Hematopoietic multipotent progenitor cell treated with erythropoietin and hydrocortisone succinate and interleukin-3 and kit ligand, for 17 days (in vitro differentiated cells): ENCODE measurements at regions not wholly inside any gene's neighbourhood (a gene's known extent, or its start where the extent isn't known, plus 50 kb on each side); places are given as distances from the start of the nearest gene placed in this dataset.
"Not testable (repeated sequence)": the region's sequence is repeated elsewhere in the genome, so short reads cannot be mapped to it uniquely, and the experiment has no call there.

Experiments used
- DNase-seq: peaks from one replicate; pipeline ENCODE4 v3.0.0-alpha.2; 2015; ENCODE audit warnings: low spot score

DNA sequence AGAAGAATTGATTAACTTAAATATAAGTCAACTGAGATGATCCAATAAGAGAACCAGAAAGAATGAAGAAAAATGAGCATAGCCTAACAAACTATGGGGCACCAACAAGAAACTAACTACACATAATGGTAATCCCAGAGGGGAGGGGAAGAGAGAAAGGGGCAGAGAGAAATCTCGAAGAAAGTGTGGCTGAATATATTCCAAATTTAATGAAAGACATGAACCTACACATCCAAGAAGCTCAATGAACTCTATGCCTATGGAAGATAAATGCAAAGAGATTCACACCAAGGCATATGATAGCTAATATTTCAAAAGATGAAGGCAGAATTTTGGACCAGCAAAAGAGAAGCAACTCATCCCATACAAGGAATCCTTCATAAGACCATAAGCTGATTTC lies 649.2 kb downstream of the ZEB2 start:
- no peak for DNase-seq

DNA sequence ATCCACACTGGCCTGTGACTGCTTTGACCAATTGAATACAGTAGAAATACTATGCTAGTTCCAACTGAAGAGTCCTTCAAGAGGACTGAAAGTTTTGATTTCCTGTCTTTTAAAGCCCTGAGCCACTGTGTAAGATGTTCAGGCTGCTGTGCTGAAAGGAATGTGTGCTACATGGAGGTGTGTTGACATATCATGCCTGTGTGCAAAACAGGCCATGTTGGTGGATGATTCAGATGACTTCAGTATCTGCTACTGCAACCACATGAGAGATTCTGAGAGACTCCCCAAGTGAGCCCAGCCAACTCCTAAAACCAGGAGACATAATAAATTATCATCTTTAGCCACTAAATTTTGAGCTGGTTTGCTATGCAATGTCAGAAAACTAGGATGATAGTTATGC lies 662.9 kb downstream of the ZEB2 start:
- no peak for DNase-seq

DNA sequence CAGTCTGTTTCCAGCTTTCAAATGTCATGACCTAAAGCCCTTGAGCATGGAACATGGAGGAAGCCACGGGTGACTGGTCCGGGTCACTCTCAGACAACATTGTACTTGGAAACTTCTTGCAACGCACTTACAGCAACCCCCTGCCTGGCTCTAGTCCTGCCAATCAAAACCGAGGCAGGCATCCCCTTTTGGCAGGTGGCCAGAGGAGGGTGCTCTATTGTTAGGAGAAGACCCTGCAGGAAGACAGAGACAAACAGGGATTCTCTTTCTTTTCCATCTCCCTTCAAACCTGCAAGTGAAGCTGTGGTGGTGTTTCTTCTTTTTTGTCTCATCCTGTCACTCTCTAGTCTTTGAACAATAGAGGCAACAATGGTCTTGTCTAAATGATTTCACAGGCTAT lies 667.2 kb downstream of the ZEB2 start:
- DNase-seq = no peak

DNA sequence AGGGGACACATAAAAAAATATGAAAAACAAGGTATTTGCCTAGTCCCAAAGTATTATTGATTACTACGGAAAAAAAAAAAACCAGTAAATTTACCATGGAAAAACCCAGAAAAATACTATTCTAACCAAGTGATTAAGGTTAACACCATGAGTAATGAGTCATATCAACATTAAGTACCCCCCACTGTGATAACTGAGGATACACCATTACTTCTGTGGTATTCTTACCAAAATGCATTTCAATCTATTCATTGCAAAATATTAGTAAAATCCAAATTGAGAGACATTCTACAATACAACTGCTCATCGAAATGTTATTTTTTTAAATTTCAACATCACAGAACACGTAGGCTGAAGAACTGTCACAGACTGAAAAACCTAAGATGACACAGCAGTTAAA lies 669.8 kb downstream of the ZEB2 start:
- no peak for DNase-seq

DNA sequence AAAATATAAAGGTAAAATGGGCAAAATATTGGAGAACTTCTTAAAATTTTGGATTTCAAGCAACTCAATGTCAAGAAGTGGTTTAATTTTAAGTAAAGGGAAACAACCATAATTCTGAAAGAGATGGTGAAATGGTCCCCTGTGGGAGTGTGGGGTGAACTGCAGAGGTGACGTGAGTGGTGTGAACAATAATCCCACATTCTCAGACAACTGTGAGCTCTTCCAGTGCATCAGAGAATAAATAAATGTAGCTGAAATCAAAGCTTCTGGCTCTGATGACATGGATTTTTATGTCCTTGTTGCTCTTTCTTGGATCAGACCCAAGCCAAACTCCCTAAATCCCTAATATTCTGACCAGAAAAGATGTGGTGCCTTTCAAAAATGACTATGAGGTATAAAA lies 672.7 kb downstream of the ZEB2 start:
- no peak for DNase-seq

DNA sequence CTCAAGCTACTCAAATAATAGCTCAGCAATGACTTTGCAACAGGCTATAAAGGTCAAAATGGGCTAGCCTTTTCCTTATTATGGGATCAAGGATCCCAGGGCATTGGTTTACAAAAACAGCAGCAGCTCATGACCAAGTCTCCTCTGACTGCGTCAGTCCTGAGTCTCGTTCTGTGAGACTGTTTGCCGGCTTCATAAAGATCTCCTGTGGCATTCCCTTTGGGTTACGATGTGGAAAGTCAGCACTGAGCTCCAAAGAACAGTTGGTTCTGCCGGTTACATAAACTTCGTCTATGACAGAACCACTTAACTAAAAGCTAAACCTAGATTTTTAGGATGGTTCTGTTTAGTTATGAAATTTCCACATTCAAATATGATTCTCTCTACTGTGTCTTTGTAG lies 674.9 kb downstream of the ZEB2 start:
- DNase-seq = no peak

DNA sequence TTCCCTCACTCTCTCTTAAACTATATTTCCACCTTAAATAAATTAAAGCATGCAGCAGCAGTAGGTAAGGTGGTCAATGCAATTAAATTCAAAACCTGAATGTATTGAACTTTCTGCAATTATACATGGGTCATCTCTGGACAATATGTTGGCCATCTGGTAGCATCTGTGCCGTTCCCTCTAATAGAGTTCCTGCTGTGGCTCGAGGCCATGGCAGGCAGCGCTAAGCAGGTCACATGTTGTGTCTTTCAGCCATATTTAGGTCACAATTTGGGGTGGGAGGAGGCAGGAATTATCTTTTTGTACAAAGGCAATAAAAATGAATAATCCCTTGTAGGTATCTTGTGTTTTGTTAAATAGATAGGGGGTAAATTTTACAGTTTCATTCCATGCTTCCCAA lies 676.2 kb downstream of the ZEB2 start:
- no peak for DNase-seq

DNA sequence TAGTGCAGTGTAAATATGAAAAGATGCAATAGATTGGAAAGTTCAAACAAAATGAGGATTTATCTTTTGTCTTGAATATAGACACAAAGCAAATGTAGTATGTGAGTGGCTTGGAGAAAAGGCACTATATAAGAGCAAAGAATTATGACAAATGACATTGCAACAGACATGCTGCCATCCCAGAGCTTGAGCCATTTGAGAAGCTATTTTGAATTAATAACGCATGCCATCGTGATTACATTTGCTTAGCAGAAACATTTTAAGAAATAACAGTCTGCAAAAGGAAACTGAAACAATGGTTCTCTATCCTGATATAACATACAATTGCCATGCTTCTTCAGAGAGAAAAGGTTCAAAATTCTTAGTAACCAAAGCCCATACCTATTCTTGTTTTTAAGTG lies 677.1 kb downstream of the ZEB2 start:
- DNase-seq = no peak

DNA sequence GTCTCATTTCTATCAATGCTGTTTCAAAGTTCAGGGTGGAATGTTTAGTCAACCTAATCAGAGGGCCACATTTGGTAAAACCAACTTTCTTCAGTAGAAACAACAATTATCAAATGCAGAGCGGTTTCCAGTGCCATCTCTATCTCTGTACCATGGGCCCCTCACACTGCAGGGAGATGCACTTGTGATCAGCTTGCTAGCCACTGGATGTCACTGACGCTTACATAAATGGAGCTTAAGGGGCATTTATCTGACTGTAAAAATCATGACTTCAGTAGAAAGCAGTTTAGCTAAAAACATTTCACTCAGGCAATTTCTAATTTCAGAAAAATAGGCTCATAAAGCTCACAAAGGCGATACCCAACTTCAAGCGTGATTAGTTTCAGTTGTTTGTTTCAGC lies 678.0 kb downstream of the ZEB2 start:
- DNase-seq = no peak

DNA sequence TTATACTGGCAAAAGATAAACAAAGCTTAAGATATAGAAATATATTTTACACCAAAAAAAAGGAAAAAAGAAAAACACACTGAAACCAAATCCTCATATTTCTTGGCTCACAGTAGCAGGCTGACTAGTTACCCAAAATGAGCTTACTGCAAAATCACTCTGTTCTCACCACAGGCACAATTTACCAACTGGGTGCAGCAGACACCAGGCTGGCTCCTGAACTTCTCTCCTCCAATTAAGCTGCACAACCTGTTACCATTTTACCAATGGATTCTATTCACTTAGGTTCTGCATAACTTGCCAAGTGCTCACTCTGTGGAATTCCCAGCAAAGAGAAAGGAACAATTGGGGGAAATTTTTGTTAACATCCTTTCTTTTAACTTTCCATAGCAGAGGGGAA lies 679.3 kb downstream of the ZEB2 start:
- no peak for DNase-seq

DNA sequence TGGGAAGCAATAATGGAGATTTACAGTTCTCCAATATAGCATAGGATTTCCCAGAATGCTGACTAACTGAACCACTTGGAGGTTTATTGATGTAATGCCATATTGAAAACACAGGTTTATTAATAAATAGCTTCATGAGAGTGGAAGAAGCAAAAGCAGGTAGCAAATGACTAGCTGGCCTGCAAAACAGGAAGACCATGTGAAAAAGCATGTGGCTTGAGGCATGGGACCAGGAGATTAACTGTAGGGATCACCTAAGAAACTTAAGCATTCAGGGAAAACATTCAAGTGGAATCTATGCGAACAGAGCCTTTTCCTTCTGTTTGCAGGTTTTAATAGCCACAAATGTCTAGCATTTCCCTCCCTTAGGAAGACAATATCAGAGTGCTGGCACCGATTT lies 679.7 kb downstream of the ZEB2 start:
- DNase-seq = no peak

DNA sequence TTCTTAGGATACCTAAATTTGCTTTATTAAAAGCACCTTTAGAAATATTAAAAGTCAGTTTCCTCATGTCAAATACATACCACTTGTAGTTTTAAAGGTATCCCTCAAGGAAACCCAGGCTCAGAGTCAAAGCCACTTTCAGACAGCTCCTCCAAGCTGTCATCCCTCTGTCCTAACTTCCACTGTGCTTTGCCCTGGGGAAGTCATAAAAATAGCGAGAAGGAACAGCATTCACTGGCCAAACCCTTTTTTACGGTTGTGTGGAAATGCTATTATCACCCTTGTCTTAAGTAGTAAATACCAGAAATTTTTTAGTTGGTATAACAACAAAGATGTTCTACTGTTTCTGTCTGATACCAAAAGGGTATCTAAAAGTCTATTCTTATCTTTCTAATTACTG lies 680.5 kb downstream of the ZEB2 start:
- no peak for DNase-seq

DNA sequence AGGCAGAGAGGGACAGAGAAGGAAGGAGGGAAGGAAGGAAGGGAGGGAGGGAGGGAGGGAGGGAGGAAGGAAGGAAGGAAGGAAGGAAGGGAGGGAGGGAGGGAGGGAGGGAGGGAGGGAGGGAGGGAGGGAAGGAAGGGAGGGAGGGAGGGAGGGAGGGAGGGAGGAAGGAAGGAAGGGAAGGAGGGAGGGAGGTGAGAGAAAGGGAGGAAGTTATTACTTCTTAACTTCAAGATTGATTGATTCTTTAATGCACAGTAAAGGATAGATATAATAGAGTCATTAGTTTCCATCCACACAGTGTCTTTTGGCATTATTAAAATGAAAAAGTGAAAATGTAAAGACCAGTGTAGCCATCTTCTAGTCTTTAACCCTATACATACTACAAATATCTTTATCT lies 682.9 kb downstream of the ZEB2 start:
- not testable (repeated sequence) for DNase-seq

DNA sequence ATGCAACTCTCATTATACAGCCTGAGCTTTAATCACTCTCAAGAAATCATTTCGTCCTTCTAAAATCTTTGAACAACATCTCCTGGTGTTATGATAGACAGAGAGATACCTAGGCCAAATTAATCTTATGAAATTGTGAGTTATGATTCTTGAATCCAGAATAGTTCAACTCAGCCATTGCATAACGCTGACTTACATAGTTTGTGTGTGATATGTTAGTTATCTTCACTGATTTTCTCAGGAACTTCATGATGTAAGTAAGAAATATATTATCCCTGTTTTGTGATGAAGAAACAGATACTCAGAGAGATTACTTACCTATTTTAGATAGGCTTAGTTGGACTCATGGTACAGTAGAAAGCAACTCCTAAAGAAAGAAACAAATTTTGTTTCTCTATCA lies 684.4 kb downstream of the ZEB2 start:
- no peak for DNase-seq

DNA sequence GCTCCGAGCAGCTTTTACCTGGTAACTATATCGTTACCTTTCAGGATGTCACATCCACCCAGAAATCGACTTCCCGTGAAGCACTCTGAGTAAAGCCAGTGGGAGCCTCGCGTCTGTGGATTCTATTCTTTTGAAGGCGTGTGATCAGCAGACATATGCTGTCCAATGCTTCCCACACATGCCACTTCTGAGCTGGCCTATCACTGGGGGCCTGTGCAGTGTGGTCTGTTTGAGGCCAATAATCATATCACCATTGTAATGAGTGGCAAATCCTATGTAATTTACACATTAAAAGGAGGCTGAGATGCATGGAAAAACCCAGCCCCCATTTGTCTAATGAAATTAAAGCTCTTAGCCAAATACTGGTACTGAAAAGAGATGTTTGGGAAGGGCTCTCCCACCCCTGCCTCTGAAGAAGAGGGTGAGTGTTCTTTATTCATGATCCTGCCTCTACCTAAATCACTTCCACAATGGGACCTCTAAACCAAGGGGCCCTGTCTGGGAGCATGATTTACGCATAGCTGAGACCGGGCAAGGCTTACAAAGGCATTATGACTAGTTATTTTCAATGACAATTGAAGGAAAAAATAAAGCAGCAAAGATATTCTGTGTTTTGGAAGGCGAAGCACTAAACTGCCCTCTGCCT lies 686.8 kb downstream of the ZEB2 start:
- no peak for DNase-seq

DNA sequence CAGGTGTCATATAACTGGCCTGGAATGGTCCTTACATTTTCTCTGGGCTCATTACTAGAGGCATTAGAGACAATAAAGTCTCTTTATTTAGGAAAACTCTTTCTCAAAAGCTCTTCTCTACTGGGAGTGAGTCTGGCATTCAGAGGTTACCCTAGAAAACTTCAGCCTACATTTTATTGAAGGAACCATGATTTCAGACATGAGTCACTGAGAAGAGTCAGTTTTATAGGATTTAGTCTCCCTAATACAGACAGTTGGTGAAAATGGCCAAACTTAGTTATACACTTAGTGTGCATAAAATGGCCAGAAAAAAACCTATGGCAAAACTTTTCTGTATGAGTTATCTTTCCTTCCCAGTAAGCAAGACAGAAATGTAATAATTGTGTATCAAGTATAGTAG lies 689.4 kb downstream of the ZEB2 start:
- no peak for DNase-seq

DNA sequence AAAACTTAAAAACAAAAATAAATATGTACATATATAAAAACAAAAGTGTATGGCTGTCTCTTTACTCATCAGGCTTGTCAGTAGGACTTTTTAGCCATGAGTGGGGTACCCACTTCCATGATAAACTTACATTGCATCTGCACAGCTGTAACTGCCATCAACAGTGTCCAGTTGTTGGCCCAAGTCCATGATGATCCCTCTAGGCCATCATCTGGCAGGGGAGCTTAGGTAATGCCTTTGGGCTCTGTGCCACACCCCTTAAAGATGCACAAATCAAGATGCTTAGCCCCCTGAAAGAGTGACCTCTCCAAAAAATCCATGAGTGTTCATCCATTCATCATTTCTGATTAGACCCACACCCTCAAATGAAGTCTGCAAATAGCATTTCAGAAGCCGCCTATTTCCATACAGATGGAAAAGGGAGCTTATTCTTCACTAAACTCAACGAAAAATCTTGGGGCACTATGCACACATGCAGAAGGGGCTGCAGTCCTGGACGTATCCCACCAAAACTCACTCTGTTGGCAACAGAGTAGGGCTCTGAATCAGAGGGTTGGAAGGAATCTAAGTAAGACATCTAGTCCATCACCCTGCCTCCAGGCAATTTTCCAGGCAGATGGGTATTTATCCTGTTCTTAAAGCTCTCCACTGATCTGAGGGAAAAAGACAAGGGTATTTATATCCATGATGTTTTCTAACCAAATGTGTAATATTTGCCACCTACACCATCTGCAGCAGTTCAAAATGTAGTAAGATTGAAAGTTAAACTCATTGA lies 691.0 kb downstream of the ZEB2 start:
- DNase-seq = no peak

DNA sequence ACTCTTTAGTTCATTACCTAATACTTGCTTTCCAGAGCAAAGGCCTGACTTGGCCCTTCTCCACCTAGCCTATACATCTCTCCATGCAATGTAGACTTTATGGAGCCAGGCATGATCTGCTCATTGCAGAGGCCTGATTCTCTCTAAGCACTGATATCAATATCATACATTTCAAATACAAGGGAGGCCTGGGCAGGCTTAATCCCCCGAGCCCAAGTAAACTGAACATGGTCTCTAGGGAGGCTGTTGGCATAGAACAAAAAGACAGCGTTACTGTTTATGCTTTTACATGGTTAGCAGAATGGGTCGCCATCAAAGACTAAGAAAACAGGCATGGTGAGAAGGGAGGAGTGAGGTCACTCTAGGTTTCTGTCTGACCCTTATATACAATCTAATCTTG lies 695.1 kb downstream of the ZEB2 start:
- DNase-seq = no peak

DNA sequence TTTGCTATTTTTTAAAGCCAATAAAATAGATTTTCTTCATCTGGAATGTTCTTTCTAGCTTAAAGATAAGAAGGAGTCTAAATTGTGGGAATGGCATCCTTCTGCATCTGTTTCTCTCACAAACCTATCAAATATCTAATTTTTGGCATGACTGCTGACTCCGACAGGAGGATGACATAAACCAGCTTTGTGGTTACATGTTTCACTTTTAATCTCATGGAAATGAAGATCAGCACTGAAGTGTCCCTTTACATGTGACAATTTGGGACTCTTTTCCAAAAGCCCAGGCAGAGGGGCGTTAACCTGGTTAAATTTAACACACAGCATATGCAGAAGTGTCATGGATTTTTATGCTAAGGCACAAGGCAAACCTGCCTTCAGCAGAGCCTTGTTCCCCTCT lies 694.7 kb downstream of the ARHGAP15 start:
- DNase-seq = no peak

DNA sequence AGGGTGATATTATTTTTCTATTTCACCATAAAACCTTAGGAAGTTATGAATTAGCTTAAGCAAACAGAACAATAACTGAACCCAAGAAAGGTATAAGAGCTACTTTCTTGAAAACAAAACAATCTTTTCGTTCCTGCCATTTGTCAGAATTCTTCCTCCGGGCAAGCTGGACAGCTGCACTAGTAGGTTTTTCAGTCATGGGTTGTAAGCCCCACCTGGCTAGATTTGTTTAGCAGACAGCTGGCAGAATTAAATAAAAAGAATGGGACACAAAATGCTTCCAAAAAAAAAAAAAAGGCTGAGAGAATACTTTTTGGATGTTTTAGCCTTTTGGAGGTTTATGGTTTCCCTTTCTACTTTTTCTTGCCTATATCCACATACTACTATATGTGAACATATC lies 694.1 kb downstream of the ARHGAP15 start:
- DNase-seq = no peak

DNA sequence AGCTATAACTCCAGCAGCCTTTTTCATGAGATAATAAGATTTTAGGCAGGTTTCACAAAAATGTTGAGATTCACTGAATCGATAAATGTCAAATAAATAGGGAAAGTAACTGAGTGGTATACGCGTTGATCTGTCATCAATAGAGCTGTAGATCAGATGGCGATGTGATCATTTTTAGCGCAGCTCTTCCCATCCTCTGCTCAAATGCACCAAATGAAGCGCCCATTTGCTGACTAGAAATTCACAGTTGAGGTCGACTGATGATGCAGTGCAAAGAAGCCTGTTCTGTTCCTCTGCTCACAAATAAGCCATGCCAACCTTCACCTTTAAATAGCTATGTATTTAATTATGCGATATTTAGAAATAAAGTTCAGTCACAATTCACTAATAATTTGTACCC lies 693.5 kb downstream of the ARHGAP15 start:
- DNase-seq = no peak

DNA sequence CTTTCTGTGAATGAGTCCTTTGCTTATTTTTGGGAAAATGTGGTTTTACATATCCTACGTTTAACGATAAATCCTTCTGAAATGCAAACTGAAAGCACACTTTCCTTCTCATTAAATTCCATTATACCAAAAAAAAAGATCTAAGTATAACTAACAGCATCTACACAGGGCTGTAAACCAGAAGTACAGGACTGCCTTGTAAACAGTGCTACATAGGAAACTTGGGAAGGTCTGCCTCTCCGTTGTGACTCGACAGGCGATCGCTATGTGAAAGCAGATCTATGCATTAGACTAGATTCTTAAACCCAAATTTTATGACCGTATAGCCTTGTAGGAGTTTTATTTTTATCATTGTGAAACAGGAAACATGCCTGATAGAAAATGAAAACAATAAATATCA lies 690.5 kb downstream of the ARHGAP15 start:
- no peak for DNase-seq

DNA sequence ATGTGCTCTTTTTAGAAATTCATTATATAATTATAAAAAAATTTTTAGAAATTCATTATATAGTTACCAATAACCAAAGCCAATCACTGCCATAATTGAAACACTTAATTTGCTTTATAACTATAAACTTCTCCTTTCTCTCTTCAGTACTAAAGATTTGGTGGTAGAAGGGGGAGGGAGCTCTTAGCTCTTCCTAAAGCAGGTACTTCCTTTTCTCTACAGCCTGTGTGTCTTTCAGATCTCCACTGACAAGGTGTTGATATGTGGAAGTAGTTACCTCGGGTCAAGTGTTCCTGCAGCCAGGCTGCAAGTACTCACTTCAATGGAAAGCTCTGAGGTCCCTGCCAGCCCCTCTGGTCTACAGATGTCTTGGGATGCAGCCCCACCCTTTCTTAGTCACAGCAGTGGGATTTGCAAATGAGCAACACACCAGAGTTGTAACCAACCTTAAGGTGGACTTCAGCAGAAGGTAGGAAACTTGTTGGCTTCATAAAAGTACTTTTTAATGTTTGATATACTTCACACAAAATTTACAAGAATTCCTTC lies 690.0 kb downstream of the ARHGAP15 start:
- DNase-seq = no peak
